ENCODE measurements at regions not wholly inside any gene's neighbourhood (a gene's known extent, or its start where the extent isn't known, plus 50 kb on each side); places are given as distances from the start of the nearest gene placed in this dataset.
"Not testable (repeated sequence)": the region's sequence is repeated elsewhere in the genome, so short reads cannot be mapped to it uniquely, and the experiment has no call there.

GRCh38 chr5:13580058-13580457, 364.4 kb downstream of the DNAH5 start:
- no peak for DNase-seq (ENCODE audit: unreplicated experiment)
- ChIA-PET POLR2A (no interaction called here), CTCF (no interaction called here)
- no peaks in the 10 kb centered on the region for H3K4me1 Mint-ChIP-seq (ENCODE audit: insufficient read depth, unreplicated experiment)
- intact Hi-C loops (cut with micrococcal nuclease): no loop called here
- no peaks in the 10 kb centered on the region for H3K9me3 Mint-ChIP-seq (ENCODE audit: unreplicated experiment)
- H3K4me3 Mint-ChIP-seq (ENCODE audit: unreplicated experiment): no peak overlapping the region
- no peaks in the 10 kb centered on the region for H3K27me3 Mint-ChIP-seq (ENCODE audit: insufficient read depth, unreplicated experiment)
- TF ChIP-seq, protein P1, sequence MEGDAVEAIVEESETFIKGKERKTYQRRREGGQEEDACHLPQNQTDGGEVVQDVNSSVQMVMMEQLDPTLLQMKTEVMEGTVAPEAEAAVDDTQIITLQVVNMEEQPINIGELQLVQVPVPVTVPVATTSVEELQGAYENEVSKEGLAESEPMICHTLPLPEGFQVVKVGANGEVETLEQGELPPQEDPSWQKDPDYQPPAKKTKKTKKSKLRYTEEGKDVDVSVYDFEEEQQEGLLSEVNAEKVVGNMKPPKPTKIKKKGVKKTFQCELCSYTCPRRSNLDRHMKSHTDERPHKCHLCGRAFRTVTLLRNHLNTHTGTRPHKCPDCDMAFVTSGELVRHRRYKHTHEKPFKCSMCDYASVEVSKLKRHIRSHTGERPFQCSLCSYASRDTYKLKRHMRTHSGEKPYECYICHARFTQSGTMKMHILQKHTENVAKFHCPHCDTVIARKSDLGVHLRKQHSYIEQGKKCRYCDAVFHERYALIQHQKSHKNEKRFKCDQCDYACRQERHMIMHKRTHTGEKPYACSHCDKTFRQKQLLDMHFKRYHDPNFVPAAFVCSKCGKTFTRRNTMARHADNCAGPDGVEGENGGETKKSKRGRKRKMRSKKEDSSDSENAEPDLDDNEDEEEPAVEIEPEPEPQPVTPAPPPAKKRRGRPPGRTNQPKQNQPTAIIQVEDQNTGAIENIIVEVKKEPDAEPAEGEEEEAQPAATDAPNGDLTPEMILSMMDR (IDR thresholded peaks at IDR 0.05; ENCODE audit: unreplicated experiment): no peak
- H3K27ac Mint-ChIP-seq (ENCODE audit: low read depth, unreplicated experiment): no peak overlapping the region
- H3K36me3 Mint-ChIP-seq (ENCODE audit: insufficient read depth, unreplicated experiment): no peaks in the 10 kb centered on the region
- BruUV-seq (replicated peaks): no TSS peak

- BruUV-seq (replicated peaks); H3K36me3 Mint-ChIP-seq (ENCODE audit: insufficient read depth, unreplicated experiment): not testable (repeated sequence)
Measured at GRCh38 chr5:13579091-13579490, 365.4 kb downstream of the DNAH5 start.

GRCh38 chr5:13578311-13579039, 366.0 kb downstream of the DNAH5 start:
- POLR2A ChIA-PET; CTCF ChIA-PET; H3K4me3 Mint-ChIP-seq (ENCODE audit: unreplicated experiment); intact Hi-C loops (cut with micrococcal nuclease); H3K4me1 Mint-ChIP-seq (ENCODE audit: insufficient read depth, unreplicated experiment); DNase-seq (ENCODE audit: unreplicated experiment); H3K27me3 Mint-ChIP-seq (ENCODE audit: insufficient read depth, unreplicated experiment); H3K9me3 Mint-ChIP-seq (ENCODE audit: unreplicated experiment); H3K36me3 Mint-ChIP-seq (ENCODE audit: insufficient read depth, unreplicated experiment); H3K27ac Mint-ChIP-seq (ENCODE audit: low read depth, unreplicated experiment); BruUV-seq (replicated peaks): not testable (repeated sequence)

More at GRCh38 chr5:13579091-13579490, 365.4 kb downstream of the DNAH5 start:
- H3K4me3 Mint-ChIP-seq (ENCODE audit: unreplicated experiment); CTCF ChIA-PET; H3K9me3 Mint-ChIP-seq (ENCODE audit: unreplicated experiment); H3K4me1 Mint-ChIP-seq (ENCODE audit: insufficient read depth, unreplicated experiment); H3K27me3 Mint-ChIP-seq (ENCODE audit: insufficient read depth, unreplicated experiment); DNase-seq (ENCODE audit: unreplicated experiment); intact Hi-C loops (cut with micrococcal nuclease); H3K27ac Mint-ChIP-seq (ENCODE audit: low read depth, unreplicated experiment); POLR2A ChIA-PET: not testable (repeated sequence)

DNA sequence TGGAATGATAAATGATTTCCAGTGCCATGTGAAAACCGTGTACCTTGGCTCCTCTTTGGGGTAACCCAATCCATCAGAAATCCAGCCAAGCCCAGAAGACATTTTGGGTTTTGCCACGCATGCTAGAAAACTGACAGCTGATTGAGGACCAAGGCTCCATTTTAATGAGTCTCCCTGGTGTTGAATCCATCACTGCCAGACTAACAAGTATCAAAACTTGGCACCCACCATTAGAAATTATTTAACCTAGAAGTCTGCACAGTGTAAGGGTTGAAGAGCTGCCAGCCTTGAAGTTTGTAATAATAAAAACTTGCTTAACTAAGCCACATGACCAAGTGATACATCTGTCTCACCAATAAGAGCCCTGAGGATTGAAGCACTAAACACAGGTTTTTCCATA, 369.9 kb downstream of the DNAH5 start:
- Mint-ChIP-seq H3K36me3 (ENCODE audit: insufficient read depth, unreplicated experiment) (no peaks in the 10 kb centered on the region), H3K9me3 (ENCODE audit: unreplicated experiment) (no peaks in the 10 kb centered on the region), H3K4me3 (ENCODE audit: unreplicated experiment) (no peak overlapping the region), H3K27ac (ENCODE audit: low read depth, unreplicated experiment) (no peak overlapping the region), H3K27me3 (ENCODE audit: insufficient read depth, unreplicated experiment) (no peaks in the 10 kb centered on the region), H3K4me1 (ENCODE audit: insufficient read depth, unreplicated experiment) (no peaks in the 10 kb centered on the region)
- ChIA-PET CTCF (no interaction called here), POLR2A (no interaction called here)
- intact Hi-C loops (cut with micrococcal nuclease): no loop called here
- TF ChIP-seq, protein P1 (IDR thresholded peaks at IDR 0.05; ENCODE audit: unreplicated experiment): no peak
- DNase-seq (ENCODE audit: unreplicated experiment): no peak
- no TSS peak for BruUV-seq (replicated peaks)

DNA sequence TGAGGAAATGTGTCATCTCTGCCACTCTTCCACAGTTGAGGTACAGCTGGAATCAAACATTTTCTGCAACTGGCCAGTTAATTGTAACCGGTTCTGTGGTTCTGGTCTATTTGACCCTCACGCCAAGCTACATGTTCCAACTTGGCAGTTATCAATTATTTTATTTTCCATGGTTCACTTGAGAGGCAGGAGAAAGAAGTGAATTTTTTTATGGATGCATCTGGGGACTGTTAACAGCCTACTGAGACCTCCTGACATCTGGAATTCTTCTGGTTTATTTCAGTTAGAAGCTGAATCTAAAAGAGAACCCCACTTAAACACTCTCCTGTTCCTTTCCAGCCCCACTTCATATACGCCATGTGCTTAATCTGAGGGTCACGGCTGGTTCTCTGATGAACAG, 372.3 kb downstream of the DNAH5 start:
- Mint-ChIP-seq H3K27me3 (ENCODE audit: insufficient read depth, unreplicated experiment) (no peaks in the 10 kb centered on the region), H3K36me3 (ENCODE audit: insufficient read depth, unreplicated experiment) (no peaks in the 10 kb centered on the region), H3K27ac (ENCODE audit: low read depth, unreplicated experiment) (no peak overlapping the region), H3K4me3 (ENCODE audit: unreplicated experiment) (no peak overlapping the region), H3K4me1 (ENCODE audit: insufficient read depth, unreplicated experiment) (peaks cover 9% of the 10 kb centered on the region), H3K9me3 (ENCODE audit: unreplicated experiment) (no peaks in the 10 kb centered on the region)
- ChIA-PET POLR2A (no interaction called here), CTCF (interaction anchor here (0.6 kb wide), 3 partner anchors 14 to 1017 kb away, joined by 3 read pairs; no protein-coding TSS in a partner anchor)
- no TSS peak for BruUV-seq (replicated peaks)
- TF ChIP-seq, protein P1 (IDR thresholded peaks at IDR 0.05; ENCODE audit: unreplicated experiment): no peak
- no peak for DNase-seq (ENCODE audit: unreplicated experiment)
- intact Hi-C loops (cut with micrococcal nuclease): no loop called here

Data from MCF 10A (cell line).